HG03060 (cell line): ENCODE measurements at regions not wholly inside any gene's neighbourhood (a gene's known extent, or its start where the extent isn't known, plus 50 kb on each side); places are given as distances from the start of the nearest gene placed in this dataset.

Source experiments
- ATAC-seq: cut with Tn5 transposase; IDR thresholded peaks from one replicate; pipeline ENCODE4 v1.9.1; 2021; ENCODE audit warnings: low read depth, moderate number of reproducible peaks; ENCODE audit not compliant: unreplicated experiment

- ATAC-seq, result no peak
Observed at GRCh38 chr18:42578792-42579191, 536.7 kb downstream of the RIT2 start.

- no peak for ATAC-seq
Observed at GRCh38 chr18:42582266-42582665, 533.2 kb downstream of the RIT2 start.

- no peak for ATAC-seq
Observed at GRCh38 chr18:42583283-42583731, 532.2 kb downstream of the RIT2 start.

GRCh38 chr18:42586601-42587000 is 528.9 kb downstream of the RIT2 start:
- no peak for ATAC-seq

GRCh38 chr18:42588786-42589185 is 526.7 kb downstream of the RIT2 start:
- ATAC-seq, result no peak

GRCh38 chr18:42604820-42605219 is 510.7 kb downstream of the RIT2 start:
- ATAC-seq, result no peak

DNA sequence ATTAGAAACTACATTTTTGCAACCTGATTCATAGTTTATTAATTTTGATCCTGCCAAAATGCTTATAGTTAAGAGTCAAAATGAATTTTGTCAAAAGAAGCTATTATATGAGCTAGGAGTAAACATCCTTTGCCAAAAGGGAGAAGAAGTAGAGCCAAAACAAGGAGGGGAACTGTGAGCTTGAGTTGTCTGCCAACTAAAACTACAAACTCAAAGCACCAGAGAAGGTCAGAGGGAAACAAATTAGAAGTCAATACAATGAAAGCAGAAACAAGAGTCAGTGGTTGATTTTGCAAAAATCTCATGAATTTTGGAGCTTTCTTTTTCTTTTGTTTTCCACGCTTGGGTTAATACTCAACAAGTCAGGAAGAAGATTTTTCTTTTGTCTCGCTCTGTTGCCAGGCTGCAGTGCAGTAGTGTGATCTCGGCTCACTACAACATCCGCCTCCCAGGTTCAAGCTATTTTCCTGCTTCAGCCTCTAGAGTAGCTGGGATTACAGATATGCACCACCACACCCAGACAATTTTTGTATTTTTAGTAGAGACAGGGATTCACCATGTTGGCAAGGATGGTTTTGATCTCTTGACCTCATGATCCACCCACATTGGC is 508.5 kb downstream of the RIT2 start:
- ATAC-seq, result no peak

DNA sequence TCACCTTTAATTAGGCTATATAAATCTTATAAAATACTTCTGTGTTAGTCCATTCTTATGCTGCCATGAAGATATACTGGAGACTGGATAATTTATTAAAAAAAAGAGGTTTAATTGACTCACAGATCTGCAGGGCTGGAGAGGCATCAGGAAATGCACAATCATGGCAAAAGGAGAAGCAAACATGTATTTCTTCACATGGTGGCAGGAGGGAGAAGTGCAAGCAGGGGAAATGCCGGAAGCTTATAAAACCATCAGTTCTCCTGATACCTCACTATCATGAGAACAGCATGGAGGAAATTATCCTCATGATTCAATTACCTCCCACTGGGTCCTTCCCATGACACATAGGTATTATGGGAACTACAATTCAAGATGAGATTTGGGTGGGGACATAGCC is 504.4 kb downstream of the RIT2 start:
- ATAC-seq, result no peak

GRCh38 chr18:42614619-42615293 is 500.7 kb downstream of the RIT2 start:
- no peak for ATAC-seq

DNA sequence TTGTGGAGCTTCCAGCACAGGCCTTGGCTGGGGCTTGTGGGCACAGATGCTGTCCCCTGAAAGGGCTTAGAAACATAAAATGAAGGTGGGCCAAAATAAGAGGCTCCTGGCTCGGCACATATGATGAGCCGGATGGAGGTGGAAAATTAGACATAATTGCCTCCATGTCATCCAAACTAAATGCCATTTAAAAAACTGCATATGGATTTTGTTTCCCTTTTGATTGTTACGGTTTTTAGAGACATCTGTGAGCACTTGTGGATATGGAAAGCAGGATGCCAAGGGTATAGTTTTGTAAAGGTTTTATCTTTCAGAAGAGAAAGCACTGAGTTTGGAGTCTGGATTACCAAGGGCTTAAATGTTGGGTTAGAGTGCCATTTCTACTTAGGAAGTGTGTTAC is 498.3 kb downstream of the RIT2 start:
- no peak for ATAC-seq

DNA sequence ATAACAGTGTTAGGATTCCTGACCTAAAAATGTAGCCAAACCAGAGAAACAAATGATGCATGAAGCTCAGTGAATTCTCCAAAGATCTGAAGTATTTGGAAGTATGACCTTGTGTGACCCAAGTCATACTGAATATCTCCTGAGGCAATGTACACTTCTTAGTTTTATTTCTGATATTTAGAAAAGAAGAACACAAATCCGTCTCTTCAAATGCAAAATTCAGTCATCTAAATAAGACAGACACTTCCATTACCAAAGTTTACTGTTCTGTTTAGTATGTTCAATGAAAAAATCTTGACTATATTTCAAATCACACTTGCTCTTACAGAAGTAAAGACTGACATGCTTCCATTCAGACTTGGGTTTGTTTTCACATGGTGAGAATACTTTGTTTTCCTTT is 495.7 kb downstream of the RIT2 start:
- ATAC-seq, result no peak

DNA sequence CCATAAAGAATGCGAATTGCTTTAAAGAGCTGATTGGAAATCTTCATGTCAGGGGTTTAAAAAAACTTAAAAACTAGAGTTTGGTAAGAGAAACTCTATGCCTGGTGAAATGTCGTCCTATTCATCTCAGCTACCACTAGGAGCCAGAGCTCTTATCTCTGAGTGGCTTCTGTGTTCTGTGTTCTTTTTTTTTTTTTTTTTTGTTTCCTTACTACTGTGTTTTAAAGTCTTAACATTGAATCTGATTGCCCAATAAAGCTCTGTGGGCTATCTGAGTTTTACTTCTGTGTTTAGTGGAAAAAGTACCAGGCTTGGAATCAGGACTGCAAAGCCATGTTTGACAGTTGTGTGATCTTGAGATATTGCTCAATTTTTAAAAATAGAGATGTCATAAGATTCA is 494.8 kb downstream of the RIT2 start:
- ATAC-seq, result no peak

DNA sequence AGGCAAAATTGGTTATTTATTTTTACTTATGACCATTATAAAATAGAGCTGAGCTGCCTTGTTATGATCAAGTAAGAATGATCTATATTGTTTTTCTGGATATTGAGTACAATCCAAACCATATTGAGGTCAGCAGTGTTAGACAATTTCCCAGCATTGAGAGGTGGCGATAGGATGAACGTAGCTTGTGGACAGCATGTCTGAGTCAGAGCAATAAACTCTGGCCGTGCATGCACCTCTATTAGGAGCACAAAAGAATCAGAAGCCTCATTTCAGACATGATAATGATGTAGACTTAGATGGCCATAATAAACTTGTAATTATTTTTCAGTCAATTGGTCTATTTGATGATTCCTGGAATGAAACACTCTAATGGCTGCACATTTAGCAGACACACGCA is 491.6 kb downstream of the RIT2 start:
- ATAC-seq, result no peak

DNA sequence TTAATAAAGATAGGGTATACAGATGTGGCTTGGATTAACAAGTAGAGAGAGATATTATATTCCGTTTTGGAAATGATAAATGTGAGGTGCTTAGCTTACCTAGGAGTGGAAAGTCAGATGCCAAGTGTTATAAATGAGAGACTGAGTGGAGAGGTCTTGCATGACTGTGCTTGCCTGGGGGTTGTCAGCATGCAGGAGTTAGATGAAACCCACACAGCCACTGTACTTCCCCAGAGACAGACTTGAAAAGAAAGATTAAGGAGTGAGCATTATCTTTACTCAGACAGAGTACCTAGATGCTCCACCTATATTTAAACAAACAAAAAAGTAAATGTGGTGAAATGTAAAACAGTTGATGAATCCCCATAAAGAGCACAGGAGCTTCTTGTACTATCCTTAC is 482.7 kb downstream of the RIT2 start:
- ATAC-seq, result no peak

DNA sequence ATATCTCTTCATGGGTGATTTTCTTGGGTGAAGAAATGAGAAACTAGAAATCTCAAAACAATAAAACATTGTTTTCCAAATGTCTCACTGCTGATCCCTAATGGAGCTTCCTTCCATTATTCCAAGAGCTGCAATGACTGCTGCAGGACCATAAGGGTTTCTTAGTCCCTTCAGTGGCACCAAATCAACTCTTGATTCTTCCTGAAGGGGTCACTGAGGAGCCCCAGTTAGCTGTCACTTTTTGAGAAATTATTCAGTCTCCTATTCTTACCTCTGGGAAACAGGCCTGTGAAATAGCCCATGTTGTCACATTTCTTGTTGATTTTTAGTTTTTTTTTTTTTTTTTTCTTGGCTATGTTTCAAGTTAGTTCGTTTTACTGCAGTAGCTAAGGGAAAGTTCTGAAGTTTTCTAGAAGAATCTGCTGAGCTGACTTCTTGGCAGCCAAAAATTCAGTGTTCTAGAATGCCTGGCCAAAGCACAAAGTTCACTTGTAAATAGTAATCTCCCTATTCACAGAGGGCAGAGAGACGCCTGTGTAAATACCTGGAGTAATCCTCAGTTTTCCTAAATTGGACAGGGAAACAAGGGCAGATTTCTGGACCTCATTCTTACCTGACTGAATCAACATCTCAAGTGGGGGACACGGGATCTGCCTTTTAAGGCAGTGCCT is 480.0 kb downstream of the RIT2 start:
- ATAC-seq, result no peak

GRCh38 chr18:42636309-42636708 is 479.2 kb downstream of the RIT2 start:
- ATAC-seq, result no peak

DNA sequence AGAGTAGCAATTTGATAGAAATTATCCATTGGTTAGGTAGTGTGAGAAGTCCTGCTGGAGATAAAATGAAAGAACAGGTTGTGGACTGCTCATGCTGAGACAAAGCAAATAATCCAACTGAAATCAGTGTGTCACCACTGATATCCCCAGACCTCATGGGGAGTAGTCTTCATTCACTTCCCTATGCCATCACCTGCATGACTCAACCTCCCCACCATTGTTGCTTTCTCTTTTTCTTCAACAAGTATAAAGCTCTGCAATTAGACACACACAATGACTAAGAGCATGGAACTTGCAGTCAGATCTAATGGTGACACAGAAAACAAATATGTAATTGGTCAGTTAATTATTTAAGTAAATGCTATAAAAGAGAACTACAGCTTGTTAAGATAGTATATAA is 475.3 kb downstream of the RIT2 start:
- no peak for ATAC-seq

DNA sequence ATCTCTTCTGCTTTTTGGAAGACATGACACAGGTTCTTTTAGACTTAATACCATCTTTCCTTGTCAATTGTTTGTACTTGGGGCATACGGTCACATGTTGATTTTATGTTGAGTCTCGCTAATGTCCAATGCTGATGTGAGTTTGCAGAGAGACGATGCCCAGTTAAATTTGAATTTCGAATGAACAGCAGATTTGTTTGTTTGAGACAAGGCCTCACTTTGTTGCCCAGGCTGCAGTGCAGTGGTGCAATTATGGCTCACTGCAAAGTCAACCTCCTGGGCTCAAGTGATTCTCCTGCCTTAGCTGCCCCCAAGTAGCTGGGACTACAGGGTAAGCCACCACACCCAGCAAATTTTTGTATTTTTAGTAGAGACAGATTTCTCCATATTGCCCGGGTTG is 473.5 kb downstream of the RIT2 start:
- ATAC-seq, result no peak

- no peak for ATAC-seq
Observed at GRCh38 chr18:42644729-42645131, 470.8 kb downstream of the RIT2 start.

DNA sequence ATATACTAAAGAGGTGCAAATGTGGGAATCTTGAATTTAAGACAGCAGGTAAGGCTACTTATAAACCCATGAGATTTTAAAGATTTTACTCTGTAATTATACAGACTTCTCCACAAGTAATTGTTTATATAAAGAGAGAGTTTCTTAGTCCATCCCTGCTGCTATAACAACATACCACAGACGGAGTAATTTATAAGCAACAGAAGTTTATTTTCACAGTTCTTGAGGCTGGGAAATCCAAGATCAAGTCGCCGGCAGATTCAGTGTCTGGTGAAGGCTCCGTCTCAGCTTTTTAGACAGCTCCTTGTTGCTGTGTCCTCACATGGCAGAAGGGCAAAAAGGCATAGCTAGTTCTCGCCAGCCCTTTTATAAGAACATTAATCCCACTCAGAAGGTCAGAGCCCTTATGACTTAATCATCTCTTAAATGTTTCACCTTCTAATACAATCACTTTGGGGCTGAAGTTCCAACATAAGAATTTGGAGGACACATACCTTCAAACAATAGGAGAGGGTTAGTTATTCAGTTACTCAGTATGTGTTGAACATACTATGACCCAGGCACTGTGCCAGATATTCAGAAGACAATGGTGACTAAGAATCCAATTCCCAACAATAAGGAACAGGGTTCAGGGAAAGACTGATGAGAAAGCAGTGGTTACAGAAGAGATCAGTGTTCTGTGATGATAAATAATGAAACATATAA is 466.0 kb downstream of the RIT2 start:
- no peak for ATAC-seq

GRCh38 chr18:42654556-42654955 is 460.9 kb downstream of the RIT2 start:
- no peak for ATAC-seq
